ENCODE measurements at regions not wholly inside any gene's neighbourhood (a gene's known extent, or its start where the extent isn't known, plus 50 kb on each side); places are given as distances from the start of the nearest gene placed in this dataset.

- Histone ChIP-seq H3K9me3 (no peaks in the 10 kb centered on the region), H3K4me1 (no peaks in the 10 kb centered on the region), H3K36me3 (no peaks in the 10 kb centered on the region), H3K4me3 (no peak overlapping the region), H3K27ac (no peak overlapping the region), H3K27me3 (no peaks in the 10 kb centered on the region)
- intact Hi-C loops (cut with DNase I), result no loop called here
- 93 to 95% methylated on average over 3 of the region's 3 CpGs for WGBS, 2 donors
- no peak for TF ChIP-seq CTCF (IDR thresholded peaks at IDR 0.05)
- FAIRE-seq (no peak), DNase-seq (no peak), ATAC-seq (no peak)
Measured at GRCh38 chr1:198841477-198841876, 202.6 kb downstream of the PTPRC start.

DNA sequence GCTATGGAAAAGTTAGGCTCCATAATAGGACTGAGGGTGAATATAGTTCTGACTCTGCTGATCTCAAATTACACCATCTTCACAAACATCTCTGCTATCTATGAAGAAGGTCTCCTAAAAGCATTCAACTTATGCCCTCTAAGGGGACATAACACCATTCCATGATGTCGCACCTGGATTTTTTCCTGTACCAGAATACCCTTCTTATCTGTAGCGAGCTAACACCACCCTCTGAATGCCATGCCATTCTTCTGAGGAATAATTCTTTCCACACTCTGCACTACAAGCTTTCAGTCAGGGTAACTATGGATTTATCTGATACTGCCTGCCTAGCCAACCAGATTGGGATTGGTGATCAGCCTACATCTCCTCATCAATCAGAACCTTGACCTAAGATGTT is 203.8 kb downstream of the PTPRC start:
- TF ChIP-seq CTCF (IDR thresholded peaks at IDR 0.05), result no peak
- 73 to 81% methylated on average over 2 of the region's 2 CpGs for WGBS, 2 donors
- ATAC-seq (no peak), FAIRE-seq (no peak), DNase-seq (no peak)
- Histone ChIP-seq H3K27ac (no peak overlapping the region), H3K4me1 (no peaks in the 10 kb centered on the region), H3K9me3 (no peaks in the 10 kb centered on the region), H3K4me3 (no peak overlapping the region), H3K27me3 (no peaks in the 10 kb centered on the region), H3K36me3 (no peaks in the 10 kb centered on the region)
- intact Hi-C loops (cut with DNase I), result no loop called here

DNA sequence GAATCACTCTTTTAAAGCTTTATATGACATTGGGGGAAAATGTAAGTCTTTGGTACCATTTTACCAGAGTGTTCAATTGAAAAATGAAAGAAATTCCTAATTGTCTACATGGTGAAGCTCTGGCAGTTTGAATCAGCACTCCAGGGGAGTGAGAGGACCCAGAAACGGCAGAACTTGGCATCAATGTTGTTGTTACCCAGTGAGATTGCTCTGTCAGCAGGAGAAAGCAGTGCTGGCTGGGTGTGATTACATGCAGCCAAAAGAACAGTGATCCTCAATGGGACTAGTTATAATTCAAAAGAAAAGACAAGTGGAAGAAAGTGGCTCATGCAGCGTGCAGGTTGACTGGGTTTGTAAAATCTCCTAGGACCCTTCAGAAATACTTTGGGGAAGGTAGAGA is 206.4 kb downstream of the PTPRC start:
- no peak for FAIRE-seq

GRCh38 chr1:198845851-198846250 is 207.0 kb downstream of the PTPRC start:
- H3K36me3 ChIP-seq, result no peaks in the 10 kb centered on the region
- no peaks in the 10 kb centered on the region for H3K4me1 ChIP-seq
- FAIRE-seq, result no peak
- TF ChIP-seq CTCF (IDR thresholded peaks at IDR 0.05), result no peak
- no peak for ATAC-seq
- no peak overlapping the region for H3K27ac ChIP-seq
- H3K4me3 ChIP-seq, result no peak overlapping the region
- no peak for DNase-seq
- 79 to 81% methylated on average over 4 of the region's 4 CpGs for WGBS, 2 donors
- H3K9me3 ChIP-seq, result no peaks in the 10 kb centered on the region
- intact Hi-C loops (cut with DNase I), result no loop called here
- H3K27me3 ChIP-seq, result no peaks in the 10 kb centered on the region

More for the DNA sequence above, 206.4 kb downstream of the PTPRC start:
- Histone ChIP-seq H3K9me3 (no peaks in the 10 kb centered on the region), H3K4me1 (no peaks in the 10 kb centered on the region), H3K4me3 (no peak overlapping the region), H3K36me3 (no peaks in the 10 kb centered on the region), H3K27ac (no peak overlapping the region), H3K27me3 (no peaks in the 10 kb centered on the region)
- ATAC-seq (no peak), DNase-seq (no peak)
- TF ChIP-seq CTCF (IDR thresholded peaks at IDR 0.05), result no peak
- intact Hi-C loops (cut with DNase I), result no loop called here
- WGBS, 2 donors, result 70 to 82% methylated on average over 2 of the region's 2 CpGs

- TF ChIP-seq CTCF (IDR thresholded peaks at IDR 0.05), result no peak
- WGBS, 2 donors, result 79 to 83% methylated on average over 2 of the region's 2 CpGs
- H3K9me3 ChIP-seq, result no peaks in the 10 kb centered on the region
- no peak overlapping the region for H3K4me3 ChIP-seq
- no peaks in the 10 kb centered on the region for H3K36me3 ChIP-seq
- ATAC-seq (no peak), FAIRE-seq (no peak), DNase-seq (no peak)
- H3K27ac ChIP-seq, result no peak overlapping the region
- intact Hi-C loops (cut with DNase I), result no loop called here
- no peaks in the 10 kb centered on the region for H3K4me1 ChIP-seq
- H3K27me3 ChIP-seq, result no peaks in the 10 kb centered on the region
Measured at GRCh38 chr1:198846556-198846955, 207.7 kb downstream of the PTPRC start.
